Activated naive CD4-positive, alpha-beta T cell treated with anti-CD3 and anti-CD28 coated beads, Interleukin-2, amount 10 ng/mL, durations not matched to agents 7 days and 5 days (primary cell): ENCODE measurements at regions not wholly inside any gene's neighbourhood (a gene's known extent, or its start where the extent isn't known, plus 50 kb on each side); places are given as distances from the start of the nearest gene placed in this dataset.

Experiments used
- CTCF ChIA-PET: fragments of 350-600 bp; sonication (Branson Sonifier 250); formaldehyde crosslinking; loops from one replicate; lab custom pipeline; 2021; ENCODE audit warnings: antibody characterized with exemption; lab: Charles Lee
- DNase-seq: peaks from one replicate; pipeline ENCODE4 v3.0.0-alpha.2; 2020
- H3K27ac Mint-ChIP-seq: one replicate; pipeline ENCODE4 v1.8.0; 2021; ENCODE audit warnings: mild to moderate bottlenecking, moderate library complexity, mixed read lengths
- H3K27me3 Mint-ChIP-seq: one replicate; pipeline ENCODE4 v1.8.0; 2021; ENCODE audit warnings: mild to moderate bottlenecking, mixed read lengths
- H3K36me3 Mint-ChIP-seq: one replicate; pipeline ENCODE4 v1.8.0; 2021; ENCODE audit warnings: mixed read lengths
- H3K4me1 Mint-ChIP-seq: one replicate; pipeline ENCODE4 v1.8.0; 2021; ENCODE audit warnings: mixed read lengths
- H3K4me3 Mint-ChIP-seq: one replicate; pipeline ENCODE4 v1.8.0; 2021; ENCODE audit warnings: mild to moderate bottlenecking, moderate library complexity, mixed read lengths
- H3K9me3 Mint-ChIP-seq: one replicate; pipeline ENCODE4 v1.8.0; 2021; ENCODE audit warnings: mixed read lengths

DNA sequence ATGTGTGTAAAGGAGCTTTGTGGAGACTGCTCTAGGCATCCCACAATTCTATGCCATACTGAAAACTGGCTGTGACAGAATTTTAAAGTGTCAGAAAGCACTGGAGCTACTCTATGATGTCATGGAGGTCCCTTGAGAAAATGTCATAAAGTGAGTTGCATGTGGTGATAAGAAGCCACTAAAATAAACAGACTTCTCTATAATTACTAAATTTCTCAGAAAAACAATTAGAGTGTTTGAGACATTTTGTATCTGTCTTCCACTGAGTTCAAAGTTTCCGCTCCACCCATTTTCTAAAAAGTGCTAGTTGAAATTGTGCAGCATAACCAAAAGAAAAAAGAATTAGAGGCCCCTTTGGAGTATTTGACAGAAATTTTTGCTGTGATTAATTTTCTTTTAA, 603.9 kb downstream of the KCNJ2 start:
- no peak for DNase-seq
- Mint-ChIP-seq H3K27me3 (no peaks in the 10 kb centered on the region), H3K4me1 (no peaks in the 10 kb centered on the region), H3K9me3 (no peaks in the 10 kb centered on the region), H3K36me3 (no peaks in the 10 kb centered on the region), H3K27ac (no peak overlapping the region), H3K4me3 (no peak overlapping the region)
- CTCF ChIA-PET, result no interaction called here

DNA sequence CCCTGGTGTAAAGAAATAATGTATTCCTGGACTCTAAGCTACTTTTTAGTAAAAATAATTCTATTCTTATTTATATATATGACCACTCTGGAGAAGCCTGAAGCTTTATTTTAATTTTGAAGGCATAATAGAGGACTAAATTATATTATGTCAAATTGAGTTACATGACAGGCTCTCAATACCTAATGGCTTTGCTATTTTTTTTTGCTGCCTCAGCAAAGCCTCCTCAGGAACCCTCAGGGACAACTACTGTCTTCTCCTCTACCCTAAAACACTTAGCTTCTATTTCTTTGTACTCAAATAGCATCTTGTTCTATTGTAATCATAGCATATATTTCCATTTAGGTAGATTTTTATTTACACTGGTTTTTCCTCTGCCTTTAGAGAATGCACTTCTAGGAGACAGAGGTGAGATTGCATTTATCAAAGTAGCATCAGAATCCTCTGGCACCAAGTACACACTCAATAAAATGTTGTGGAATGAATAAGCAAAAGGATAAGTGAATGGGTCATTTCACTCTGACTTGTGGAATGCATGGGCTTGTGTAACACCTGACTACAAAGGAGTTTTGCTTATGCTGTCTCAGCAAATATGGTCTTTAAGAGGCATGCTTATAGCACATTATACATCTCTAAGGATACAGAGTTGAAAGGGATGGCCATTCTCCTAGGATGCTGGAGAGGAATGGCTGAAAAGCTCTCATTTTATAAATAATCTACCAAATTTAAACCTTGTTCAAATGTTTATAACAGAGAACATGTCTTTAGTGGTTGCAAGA, 605.2 kb downstream of the KCNJ2 start:
- CTCF ChIA-PET, result no interaction called here
- no peak overlapping the region for H3K4me3 Mint-ChIP-seq
- DNase-seq, result no peak
- H3K27ac Mint-ChIP-seq, result no peak overlapping the region
- H3K4me1 Mint-ChIP-seq, result no peaks in the 10 kb centered on the region
- no peaks in the 10 kb centered on the region for H3K27me3 Mint-ChIP-seq
- H3K9me3 Mint-ChIP-seq, result no peaks in the 10 kb centered on the region
- H3K36me3 Mint-ChIP-seq, result no peaks in the 10 kb centered on the region

DNA sequence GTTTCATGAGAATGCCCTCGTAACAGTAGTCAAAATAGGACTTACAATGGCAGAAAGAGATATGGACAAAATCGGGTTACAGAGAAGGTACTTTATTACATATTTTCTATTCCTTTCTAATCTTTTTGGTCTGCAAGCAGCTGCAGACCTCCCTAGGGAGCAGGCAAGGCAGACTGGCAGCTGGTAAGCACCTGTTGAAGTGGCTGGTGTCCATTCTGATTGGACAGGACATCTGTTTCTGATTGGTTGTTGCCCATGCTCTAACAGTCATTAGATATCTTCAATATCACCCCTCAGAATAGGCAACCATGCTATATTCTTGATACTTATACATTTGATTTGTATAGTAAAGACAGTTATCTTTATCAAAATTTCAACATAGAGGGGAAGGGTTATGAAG, 606.3 kb downstream of the KCNJ2 start:
- Mint-ChIP-seq H3K4me3 (no peak overlapping the region), H3K27ac (no peak overlapping the region)
- CTCF ChIA-PET, result no interaction called here

DNA sequence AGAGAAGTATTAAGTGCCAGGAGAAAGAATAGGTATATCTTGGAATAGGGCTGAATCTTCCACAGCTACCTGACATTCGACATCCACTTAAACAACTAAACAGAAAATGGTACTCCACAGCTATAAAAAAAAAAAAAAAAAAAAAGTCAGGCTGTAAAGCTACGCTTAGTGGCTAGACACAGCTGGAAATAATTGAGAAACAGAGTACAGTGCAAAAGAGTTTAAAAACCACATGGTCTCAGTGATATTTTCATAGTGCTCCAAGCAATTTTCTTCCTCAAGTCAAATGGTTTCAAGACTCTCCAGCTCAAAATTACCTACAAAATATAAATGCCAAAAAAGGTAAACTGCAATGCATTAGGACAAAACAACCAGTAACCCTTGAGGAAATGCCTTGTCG, 607.1 kb downstream of the KCNJ2 start:
- Mint-ChIP-seq H3K9me3 (no peaks in the 10 kb centered on the region), H3K4me1 (no peaks in the 10 kb centered on the region), H3K4me3 (no peak overlapping the region), H3K27ac (no peak overlapping the region), H3K36me3 (no peaks in the 10 kb centered on the region), H3K27me3 (no peaks in the 10 kb centered on the region)
- CTCF ChIA-PET, result no interaction called here
- DNase-seq, result no peak

More for the DNA sequence above, 606.3 kb downstream of the KCNJ2 start:
- no peaks in the 10 kb centered on the region for H3K27me3 Mint-ChIP-seq
- no peaks in the 10 kb centered on the region for H3K36me3 Mint-ChIP-seq
- H3K9me3 Mint-ChIP-seq, result no peaks in the 10 kb centered on the region
- no peak for DNase-seq
- H3K4me1 Mint-ChIP-seq, result no peaks in the 10 kb centered on the region

DNA sequence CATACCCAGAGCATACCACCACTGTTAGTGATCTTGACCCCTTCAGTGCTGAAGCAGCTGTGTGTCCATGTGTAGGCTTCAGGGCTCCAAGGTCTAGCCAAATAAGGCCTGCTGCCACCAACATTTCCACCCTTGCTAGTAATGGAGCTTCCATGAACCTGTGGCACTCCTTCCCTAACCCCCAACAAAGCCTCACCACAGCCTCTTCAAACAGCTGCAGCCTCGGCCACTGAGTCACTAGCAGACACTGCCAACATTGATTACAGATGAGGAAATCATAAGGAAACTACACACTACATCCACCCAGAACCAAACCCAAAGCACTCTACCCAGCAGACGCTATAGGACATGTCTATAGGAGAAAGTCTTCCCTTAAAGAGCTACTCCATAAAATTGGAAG, 610.7 kb downstream of the KCNJ2 start:
- H3K9me3 Mint-ChIP-seq, result no peaks in the 10 kb centered on the region
- H3K27ac Mint-ChIP-seq, result no peak overlapping the region
- no peaks in the 10 kb centered on the region for H3K27me3 Mint-ChIP-seq
- no peak overlapping the region for H3K4me3 Mint-ChIP-seq
- H3K36me3 Mint-ChIP-seq, result no peaks in the 10 kb centered on the region
- CTCF ChIA-PET, result no interaction called here
- no peaks in the 10 kb centered on the region for H3K4me1 Mint-ChIP-seq
- no peak for DNase-seq

DNA sequence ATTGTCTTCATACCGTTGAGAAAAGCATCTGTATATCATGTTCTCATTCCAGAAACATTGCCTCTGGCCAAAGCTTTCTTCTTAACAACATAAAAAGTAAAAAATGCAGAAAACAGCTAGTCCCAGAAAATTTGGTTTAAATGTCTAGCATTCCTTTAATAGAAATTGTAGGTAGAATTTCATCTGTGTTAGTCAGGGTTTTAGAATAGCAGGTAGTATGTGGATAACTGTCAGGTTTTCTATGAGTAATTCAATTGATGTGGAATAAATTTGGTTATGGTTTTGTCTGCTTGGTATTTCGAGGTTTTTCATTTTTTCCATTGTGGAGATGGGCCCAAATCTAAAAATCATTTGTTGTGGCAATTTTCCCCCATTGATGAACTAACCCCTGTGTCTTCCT, 616.7 kb downstream of the KCNJ2 start:
- no peaks in the 10 kb centered on the region for H3K27me3 Mint-ChIP-seq
- no peaks in the 10 kb centered on the region for H3K4me1 Mint-ChIP-seq
- CTCF ChIA-PET, result interaction anchor here (0.6 kb wide), 1 partner anchor 198 kb away, joined by 4 read pairs; no protein-coding TSS in a partner anchor
- H3K27ac Mint-ChIP-seq, result no peak overlapping the region
- H3K9me3 Mint-ChIP-seq, result peaks cover 4% of the 10 kb centered on the region
- DNase-seq, result no peak
- no peaks in the 10 kb centered on the region for H3K36me3 Mint-ChIP-seq
- no peak overlapping the region for H3K4me3 Mint-ChIP-seq

DNA sequence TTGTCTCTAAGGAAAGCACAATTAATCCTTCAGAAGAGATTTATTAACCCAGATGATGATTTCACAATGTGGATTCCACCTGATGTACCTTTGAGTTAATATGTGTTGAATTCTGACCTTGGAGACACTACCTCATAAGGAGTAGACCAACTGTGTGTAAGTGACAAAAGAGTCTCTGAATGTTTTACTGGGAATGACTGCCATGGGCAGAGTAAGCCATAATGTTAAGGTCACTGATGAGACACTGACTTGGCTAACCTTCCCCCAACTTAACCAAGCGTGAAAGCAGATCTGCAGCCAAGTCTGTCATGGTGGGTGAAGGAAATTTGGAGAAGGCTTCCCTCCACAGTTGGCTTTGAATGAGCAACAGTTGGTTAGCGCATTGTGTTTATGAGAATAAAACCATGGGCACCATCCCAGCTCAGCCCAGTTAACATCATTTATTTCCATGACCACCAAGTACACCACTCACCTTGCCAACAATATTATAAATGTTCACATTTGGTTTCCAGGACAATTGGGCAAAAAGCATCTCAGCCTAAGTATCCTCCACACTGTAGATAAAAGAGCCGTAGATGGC, 618.5 kb downstream of the KCNJ2 start:
- DNase-seq, result no peak
- Mint-ChIP-seq H3K27ac (no peak overlapping the region), H3K27me3 (no peaks in the 10 kb centered on the region), H3K36me3 (no peaks in the 10 kb centered on the region), H3K9me3 (peaks cover 4% of the 10 kb centered on the region), H3K4me1 (no peaks in the 10 kb centered on the region), H3K4me3 (no peak overlapping the region)
- CTCF ChIA-PET, result no interaction called here

DNA sequence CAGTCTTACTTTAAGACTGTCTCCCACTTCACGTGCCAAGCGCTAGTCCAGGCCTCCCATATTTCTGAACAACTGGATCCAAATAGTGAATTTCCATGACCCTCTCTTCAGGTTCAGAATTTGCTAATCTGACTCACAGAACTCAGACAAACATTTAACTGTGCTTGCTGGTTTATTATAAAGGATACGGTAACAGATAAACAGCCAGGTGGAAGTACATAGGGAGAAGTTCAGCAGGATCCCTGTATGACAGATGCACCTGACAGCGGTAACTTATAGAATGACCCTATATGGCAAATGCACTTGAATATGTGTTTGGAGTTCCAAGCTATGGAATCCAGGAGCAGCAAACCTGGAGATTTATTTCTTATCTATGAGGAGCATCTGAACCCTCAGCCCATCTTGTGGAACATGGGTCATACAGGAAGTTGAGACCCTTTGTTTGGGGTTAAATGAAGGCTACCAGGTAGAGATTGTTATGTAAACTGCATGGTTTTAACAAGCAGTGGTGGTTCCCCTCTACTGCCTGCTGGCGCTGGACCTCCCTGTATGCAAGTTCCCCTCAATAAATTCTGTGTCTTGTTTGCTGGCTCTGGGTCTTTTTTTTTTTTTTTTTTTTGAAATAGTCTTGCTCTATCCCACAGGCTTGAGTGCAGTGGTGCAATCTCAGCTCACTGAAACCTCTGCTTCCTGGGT, 622.6 kb downstream of the KCNJ2 start:
- peaks cover 4% of the 10 kb centered on the region for H3K9me3 Mint-ChIP-seq
- CTCF ChIA-PET, result no interaction called here

DNA sequence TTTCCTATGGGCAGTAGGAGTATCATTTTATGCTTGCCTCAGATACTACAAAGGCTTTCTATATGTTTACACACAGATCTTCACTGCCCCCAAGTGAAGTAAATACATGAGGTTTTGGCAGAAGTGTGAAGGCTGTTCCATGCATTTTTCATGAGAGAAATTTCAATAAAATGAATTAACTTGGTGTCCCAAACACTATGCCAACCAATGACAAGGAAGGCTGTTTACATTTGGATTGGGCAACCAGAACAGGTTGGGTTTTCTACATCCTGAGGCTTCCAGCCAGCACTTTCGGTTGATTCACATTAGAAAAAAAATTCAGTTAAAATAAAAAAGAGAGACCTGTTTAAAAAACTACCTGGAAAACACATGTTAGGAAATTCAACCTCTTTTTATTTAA, 625.4 kb downstream of the KCNJ2 start:
- Mint-ChIP-seq H3K27me3 (no peaks in the 10 kb centered on the region), H3K36me3 (no peaks in the 10 kb centered on the region), H3K4me1 (no peaks in the 10 kb centered on the region), H3K4me3 (no peak overlapping the region), H3K9me3 (peaks cover 7% of the 10 kb centered on the region), H3K27ac (no peak overlapping the region)
- CTCF ChIA-PET, result no interaction called here
- DNase-seq, result no peak

More for the DNA sequence above, 622.6 kb downstream of the KCNJ2 start:
- no peaks in the 10 kb centered on the region for H3K36me3 Mint-ChIP-seq
- no peak for DNase-seq
- no peaks in the 10 kb centered on the region for H3K4me1 Mint-ChIP-seq
- no peaks in the 10 kb centered on the region for H3K27me3 Mint-ChIP-seq
- H3K4me3 Mint-ChIP-seq, result no peak overlapping the region
- no peak overlapping the region for H3K27ac Mint-ChIP-seq

DNA sequence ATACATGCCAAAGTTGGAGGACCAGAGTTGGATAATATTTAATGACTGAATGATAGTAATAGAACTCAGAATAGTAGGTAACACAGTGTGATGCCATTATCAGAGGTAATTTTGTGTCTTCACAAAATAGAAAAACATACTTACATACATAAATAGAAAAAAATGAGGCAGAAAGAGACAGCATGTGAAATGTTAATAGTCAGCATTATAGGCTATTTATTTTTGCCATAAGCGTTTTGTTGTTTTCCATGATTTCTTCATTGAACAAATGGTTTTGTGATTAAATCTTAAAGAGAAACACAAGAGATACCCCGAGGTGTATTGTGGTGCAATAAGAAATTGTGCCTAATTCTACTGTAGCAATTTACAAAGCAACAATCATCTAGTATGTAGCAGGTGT, 626.3 kb downstream of the KCNJ2 start:
- Mint-ChIP-seq H3K27me3 (no peaks in the 10 kb centered on the region), H3K27ac (no peak overlapping the region), H3K9me3 (peaks cover 5% of the 10 kb centered on the region), H3K36me3 (no peaks in the 10 kb centered on the region), H3K4me1 (no peaks in the 10 kb centered on the region), H3K4me3 (no peak overlapping the region)
- DNase-seq, result no peak
- CTCF ChIA-PET, result no interaction called here

DNA sequence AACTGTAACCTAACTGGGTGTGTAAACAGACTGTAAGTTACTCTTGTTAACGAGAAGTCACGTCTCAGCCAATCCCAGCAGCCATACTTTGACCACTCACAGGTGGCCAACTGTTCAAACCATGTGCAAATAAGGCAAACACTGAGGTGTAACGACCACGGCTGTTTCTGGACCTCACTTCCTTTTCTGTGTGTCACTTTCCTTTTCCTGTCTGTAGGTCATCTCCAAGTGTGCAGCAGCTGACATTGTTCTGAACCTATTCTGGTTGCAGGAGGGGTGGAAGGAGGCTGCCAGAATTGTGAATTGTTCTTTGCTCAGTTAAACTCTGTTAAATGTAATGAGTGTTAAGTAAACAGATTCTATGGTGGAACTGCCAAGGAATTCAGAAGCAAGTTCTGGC, 627.4 kb downstream of the KCNJ2 start:
- Mint-ChIP-seq H3K27me3 (no peaks in the 10 kb centered on the region), H3K9me3 (peaks cover 3% of the 10 kb centered on the region)

DNA sequence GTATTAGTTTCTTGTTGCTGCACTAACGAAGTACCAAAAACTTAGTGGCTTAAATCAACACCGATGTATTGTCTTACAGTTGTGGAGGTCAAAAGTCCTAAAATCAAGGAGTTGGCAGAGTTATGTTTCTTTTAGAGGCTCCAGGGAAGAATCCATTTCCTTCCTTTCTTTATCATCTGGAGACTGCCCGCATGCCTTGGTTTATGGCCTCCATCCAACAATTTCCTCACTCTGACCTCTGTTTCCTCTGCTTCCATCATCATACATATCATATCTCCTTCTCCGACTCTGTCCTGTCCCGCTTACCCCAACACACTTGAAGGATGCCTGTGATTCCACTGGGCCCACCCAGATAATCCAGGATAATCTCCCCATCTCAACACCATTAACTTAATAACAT, 627.8 kb downstream of the KCNJ2 start:
- H3K27ac Mint-ChIP-seq, result no peak overlapping the region
- CTCF ChIA-PET, result no interaction called here
- DNase-seq, result no peak
- no peak overlapping the region for H3K4me3 Mint-ChIP-seq
- H3K4me1 Mint-ChIP-seq, result no peaks in the 10 kb centered on the region
- H3K27me3 Mint-ChIP-seq, result no peaks in the 10 kb centered on the region
- H3K36me3 Mint-ChIP-seq, result no peaks in the 10 kb centered on the region
- H3K9me3 Mint-ChIP-seq, result peaks cover 3% of the 10 kb centered on the region

More for the DNA sequence above, 627.4 kb downstream of the KCNJ2 start:
- no peak for DNase-seq
- Mint-ChIP-seq H3K36me3 (no peaks in the 10 kb centered on the region), H3K4me3 (no peak overlapping the region), H3K4me1 (no peaks in the 10 kb centered on the region), H3K27ac (no peak overlapping the region)
- CTCF ChIA-PET, result no interaction called here

DNA sequence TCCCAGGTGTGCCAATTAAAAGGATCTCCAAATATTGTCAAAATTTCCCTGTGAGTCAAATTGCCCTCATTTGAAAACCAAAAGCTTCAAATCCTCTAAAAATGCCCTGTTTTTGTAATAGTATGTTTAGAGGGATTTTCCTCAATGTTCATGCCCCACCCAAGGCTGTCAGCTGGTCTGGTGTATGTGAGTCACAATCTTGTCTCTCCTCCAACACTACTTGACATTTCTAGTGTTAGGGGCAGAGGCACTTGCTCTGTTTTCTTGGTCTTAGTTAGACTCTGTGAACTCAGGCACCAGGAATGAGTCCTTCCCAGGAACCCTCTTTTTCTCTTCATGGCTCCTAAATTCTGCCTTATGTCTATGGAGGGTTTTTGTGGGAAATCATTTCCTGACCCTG, 634.8 kb downstream of the KCNJ2 start:
- no peak overlapping the region for H3K27ac Mint-ChIP-seq
- no peak overlapping the region for H3K4me3 Mint-ChIP-seq
- no peaks in the 10 kb centered on the region for H3K27me3 Mint-ChIP-seq
- no peak for DNase-seq
- H3K9me3 Mint-ChIP-seq, result peaks cover 3% of the 10 kb centered on the region
- no peaks in the 10 kb centered on the region for H3K36me3 Mint-ChIP-seq
- CTCF ChIA-PET, result no interaction called here
- no peaks in the 10 kb centered on the region for H3K4me1 Mint-ChIP-seq

DNA sequence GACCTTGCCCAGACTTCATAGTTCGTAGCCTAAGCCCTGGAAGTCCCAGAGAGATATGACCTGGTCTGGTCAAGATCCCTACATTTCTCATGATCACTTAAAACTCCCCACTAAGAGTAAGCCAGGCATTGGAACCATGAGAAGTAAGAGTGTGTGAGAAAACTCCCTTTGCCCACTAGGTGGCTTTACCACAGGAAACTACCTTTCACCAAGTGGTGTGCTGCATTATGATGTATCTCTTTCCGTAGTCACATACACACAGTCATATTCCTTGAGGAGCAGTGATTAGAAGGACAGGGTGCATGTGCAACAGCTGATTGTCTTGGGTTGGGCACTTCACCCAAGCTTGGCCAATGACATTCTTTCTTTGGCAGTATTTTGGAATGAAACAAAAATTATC, 639.3 kb downstream of the KCNJ2 start:
- CTCF ChIA-PET, result interaction anchor here (1.0 kb wide), 1 partner anchor 1731 kb away, joined by 3 read pairs; no protein-coding TSS in a partner anchor
- H3K4me1 Mint-ChIP-seq, result no peaks in the 10 kb centered on the region
- H3K4me3 Mint-ChIP-seq, result no peak overlapping the region
- no peaks in the 10 kb centered on the region for H3K36me3 Mint-ChIP-seq
- peaks cover 4% of the 10 kb centered on the region for H3K9me3 Mint-ChIP-seq
- no peak overlapping the region for H3K27ac Mint-ChIP-seq
- no peak for DNase-seq
- no peaks in the 10 kb centered on the region for H3K27me3 Mint-ChIP-seq

DNA sequence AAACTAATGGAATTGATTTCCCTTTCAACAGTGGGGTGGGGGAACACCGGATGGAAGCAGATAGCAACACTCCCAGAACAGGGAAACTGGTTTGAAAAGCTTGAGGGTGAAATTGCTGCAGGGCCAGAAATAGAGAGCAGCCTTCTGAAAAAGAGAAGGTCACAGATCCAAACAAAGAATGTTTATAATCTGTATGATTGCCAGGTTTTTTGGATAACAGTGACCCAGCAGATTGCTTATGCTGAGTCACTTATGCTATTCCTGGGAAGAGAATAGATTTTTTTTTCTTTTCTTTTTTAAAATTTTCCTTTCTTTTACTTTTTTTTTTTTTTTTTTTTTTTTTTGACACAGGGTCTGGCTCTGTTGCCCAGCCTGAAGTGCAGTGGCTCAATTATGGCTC, 641.3 kb downstream of the KCNJ2 start:
- no peak overlapping the region for H3K27ac Mint-ChIP-seq
- H3K27me3 Mint-ChIP-seq, result no peaks in the 10 kb centered on the region
- H3K4me3 Mint-ChIP-seq, result no peak overlapping the region
- CTCF ChIA-PET, result no interaction called here
- H3K4me1 Mint-ChIP-seq, result no peaks in the 10 kb centered on the region
- H3K36me3 Mint-ChIP-seq, result no peaks in the 10 kb centered on the region
- H3K9me3 Mint-ChIP-seq, result peaks cover 1% of the 10 kb centered on the region
- no peak for DNase-seq
